Stomach (tissue), 4 donors: ENCODE measurements at regions not wholly inside any gene's neighbourhood (a gene's known extent, or its start where the extent isn't known, plus 50 kb on each side); places are given as distances from the start of the nearest gene placed in this dataset.

Experiments used
- EP300 ChIP-seq: sonication (generic); formaldehyde crosslinking; IDR thresholded peaks from one replicate; pipeline ENCODE4 v1.6.1; 2017; ENCODE audit warnings: antibody characterized with exemption
- POLR2A ChIP-seq, 4 donors: fragments of 450-650 bp; IDR thresholded peaks; one replicate each; pipeline ENCODE4 v1.6.1; 2016; ENCODE audit warnings: antibody characterized with exemption in 4 of 4, control low read depth in 2 of 4, mild to moderate bottlenecking in 1 of 4, moderate library complexity in 1 of 4
- TF ChIP-seq, protein P1 (sequence below), 7 experiments: fragments of 450-650 bp in 4 of 7; fragments of 200-600 bp in 3 of 7; sonication (generic) in 3 of 7; IDR thresholded peaks; one replicate each; pipeline ENCODE4 v1.5.1; 2016 to 2019; ENCODE audit warnings: antibody characterized with exemption in 7 of 7, control low read depth in 2 of 7, mild to moderate bottlenecking in 1 of 7

DNA sequence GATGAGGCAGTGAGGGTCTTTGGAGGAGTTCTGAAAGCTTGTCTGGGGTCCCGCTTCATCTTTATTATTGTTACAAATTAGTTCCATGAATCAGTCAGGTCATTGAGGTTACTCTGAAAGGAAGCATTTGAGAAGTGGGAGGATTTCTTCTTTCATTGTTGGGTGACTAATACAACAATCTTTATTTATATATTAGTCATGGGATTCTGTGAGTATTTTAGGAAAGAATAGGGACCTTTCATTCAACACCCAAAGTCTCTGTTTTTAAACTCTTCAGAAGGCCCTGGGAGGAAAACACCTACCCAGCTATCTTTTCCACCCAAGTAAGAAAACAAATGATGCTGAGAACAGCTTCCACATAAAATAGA lies 98.3 kb downstream of the SOD2 start:
- TF ChIP-seq, protein P1, sequence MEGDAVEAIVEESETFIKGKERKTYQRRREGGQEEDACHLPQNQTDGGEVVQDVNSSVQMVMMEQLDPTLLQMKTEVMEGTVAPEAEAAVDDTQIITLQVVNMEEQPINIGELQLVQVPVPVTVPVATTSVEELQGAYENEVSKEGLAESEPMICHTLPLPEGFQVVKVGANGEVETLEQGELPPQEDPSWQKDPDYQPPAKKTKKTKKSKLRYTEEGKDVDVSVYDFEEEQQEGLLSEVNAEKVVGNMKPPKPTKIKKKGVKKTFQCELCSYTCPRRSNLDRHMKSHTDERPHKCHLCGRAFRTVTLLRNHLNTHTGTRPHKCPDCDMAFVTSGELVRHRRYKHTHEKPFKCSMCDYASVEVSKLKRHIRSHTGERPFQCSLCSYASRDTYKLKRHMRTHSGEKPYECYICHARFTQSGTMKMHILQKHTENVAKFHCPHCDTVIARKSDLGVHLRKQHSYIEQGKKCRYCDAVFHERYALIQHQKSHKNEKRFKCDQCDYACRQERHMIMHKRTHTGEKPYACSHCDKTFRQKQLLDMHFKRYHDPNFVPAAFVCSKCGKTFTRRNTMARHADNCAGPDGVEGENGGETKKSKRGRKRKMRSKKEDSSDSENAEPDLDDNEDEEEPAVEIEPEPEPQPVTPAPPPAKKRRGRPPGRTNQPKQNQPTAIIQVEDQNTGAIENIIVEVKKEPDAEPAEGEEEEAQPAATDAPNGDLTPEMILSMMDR (IDR thresholded peaks at IDR 0.05), result no peak
- TF ChIP-seq POLR2A (IDR thresholded peaks at IDR 0.05) (no peak), EP300 (no peak)
